ENCODE measurements at regions not wholly inside any gene's neighbourhood (a gene's known extent, or its start where the extent isn't known, plus 50 kb on each side); places are given as distances from the start of the nearest gene placed in this dataset.

- DNase-seq = no peak
Measured at GRCh38 chr10:78850644-78851435, 217.9 kb upstream of the ZMIZ1 start.

- DNase-seq = no peak
Measured at GRCh38 chr10:78851647-78852046, 217.1 kb upstream of the ZMIZ1 start.

GRCh38 chr10:78852466-78853240 is 216.1 kb upstream of the ZMIZ1 start:
- DNase-seq = no peak

- no peak for DNase-seq
Measured at GRCh38 chr10:78853864-78854263, 214.9 kb upstream of the ZMIZ1 start.

GRCh38 chr10:78856421-78856820 is 212.3 kb upstream of the ZMIZ1 start:
- DNase-seq = no peak

GRCh38 chr10:78857193-78857592 is 211.6 kb upstream of the ZMIZ1 start:
- DNase-seq = no peak

- DNase-seq = no peak
Measured at GRCh38 chr10:78859266-78859665, 209.5 kb upstream of the ZMIZ1 start.

GRCh38 chr10:78859769-78860168 is 209.0 kb upstream of the ZMIZ1 start:
- DNase-seq = no peak

- DNase-seq = no peak
Measured at GRCh38 chr10:78860260-78860914, 208.4 kb upstream of the ZMIZ1 start.

GRCh38 chr10:78861529-78862327 is 207.0 kb upstream of the ZMIZ1 start:
- no peak for DNase-seq

- DNase-seq = no peak
Measured at GRCh38 chr10:78862328-78862640, 206.5 kb upstream of the ZMIZ1 start.

- no peak for DNase-seq
Measured at GRCh38 chr10:78863140-78863905, 205.4 kb upstream of the ZMIZ1 start.

- no peak for DNase-seq
Measured at GRCh38 chr10:78863906-78864239, 204.9 kb upstream of the ZMIZ1 start.

GRCh38 chr10:78864761-78865537 is 203.8 kb upstream of the ZMIZ1 start:
- DNase-seq = no peak

GRCh38 chr10:78865538-78865875 is 203.3 kb upstream of the ZMIZ1 start:
- DNase-seq = no peak

GRCh38 chr10:78865931-78866717 is 202.6 kb upstream of the ZMIZ1 start:
- DNase-seq = no peak

- DNase-seq = no peak
Measured at GRCh38 chr10:78866731-78867554, 201.8 kb upstream of the ZMIZ1 start.

GRCh38 chr10:78867555-78867939 is 201.2 kb upstream of the ZMIZ1 start:
- no peak for DNase-seq

GRCh38 chr10:78868048-78868447 is 200.7 kb upstream of the ZMIZ1 start:
- no peak for DNase-seq

- no peak for DNase-seq
Measured at GRCh38 chr10:78868456-78868855, 200.3 kb upstream of the ZMIZ1 start.

All from activated T-cell treated with anti-CD3 and anti-CD28 coated beads for 4 hours (primary cell).